Spleen (tissue), 11 donors: ENCODE measurements at regions not wholly inside any gene's neighbourhood (a gene's known extent, or its start where the extent isn't known, plus 50 kb on each side); places are given as distances from the start of the nearest gene placed in this dataset.
"Not testable (repeated sequence)": the region's sequence is repeated elsewhere in the genome, so short reads cannot be mapped to it uniquely, and the experiment has no call there.

Source experiments
- DNase-seq: peaks from one replicate; pipeline ENCODE4 v3.0.0-alpha.2; 2020
- H3K27ac ChIP-seq, 8 donors: fragments of 200-600 bp; sonication (generic) in 7 of 8; 1 replicate in 4 of 8; 2 replicates in 4 of 8; pipeline versions ENCODE4 v1.5.0 to v1.8.0; 2016 to 2021; ENCODE audit warnings: inconsistent platforms in 4 of 8, mild to moderate bottlenecking in 4 of 8, moderate library complexity in 1 of 8
- H3K27me3 ChIP-seq, 7 donors: fragments of 200-600 bp; sonication (generic) in 6 of 7; replicated peaks in 1 of 7; 1 replicate in 4 of 7; 2 replicates in 3 of 7; pipeline versions ENCODE4 v1.5.0 to v1.8.0; 2016 to 2021; ENCODE audit warnings: inconsistent platforms in 3 of 7, mild to moderate bottlenecking in 1 of 7
- H3K36me3 ChIP-seq, 6 donors: fragments of 200-600 bp; sonication (generic) in 5 of 6; 1 replicate in 4 of 6; 2 replicates in 2 of 6; pipeline versions ENCODE4 v1.5.0 to v1.8.0; 2016 to 2021; ENCODE audit warnings: inconsistent platforms in 2 of 6
- H3K4me1 ChIP-seq, 6 donors: fragments of 200-600 bp; sonication (generic) in 5 of 6; 1 replicate in 3 of 6; 2 replicates in 3 of 6; pipeline versions ENCODE4 v1.5.0 to v1.8.0; 2016 to 2021; ENCODE audit warnings: inconsistent platforms in 3 of 6
- H3K4me3 ChIP-seq, 8 donors: fragments of 200-600 bp; sonication (generic) in 7 of 8; 1 replicate in 4 of 8; 2 replicates in 4 of 8; pipeline versions ENCODE4 v1.5.0 to v1.8.0; 2016 to 2021; ENCODE audit warnings: inconsistent platforms in 4 of 8, mild to moderate bottlenecking in 4 of 8, moderate library complexity in 2 of 8
- H3K9me3 ChIP-seq, 8 donors: fragments of 200-600 bp; sonication (generic) in 7 of 8; 1 replicate in 4 of 8; 2 replicates in 4 of 8; pipeline versions ENCODE4 v1.5.0 to v1.8.0; 2016 to 2021; ENCODE audit warnings: inconsistent platforms in 4 of 8
- POLR2A ChIP-seq, 3 donors: fragments of 450-650 bp; IDR thresholded peaks; one replicate each; pipeline ENCODE4 v1.5.1; 2017; ENCODE audit warnings: antibody characterized with exemption in 3 of 3, mild to moderate bottlenecking in 1 of 3
- POLR2AphosphoS5 ChIP-seq, 3 donors: sonication (generic); formaldehyde crosslinking; IDR thresholded peaks; one replicate each; pipeline ENCODE4 v1.5.1; 2017; ENCODE audit warnings: antibody characterized with exemption in 3 of 3
- WGBS, 5 donors: extraction: QIAGEN DNeasy Blood & Tissue Kit in 3 of 5; methylation state at CpG; one replicate each; pipeline versions ENCODE4 v1.1.5 to v1.1.7; 2013 to 2018; 5-methylcytosine and 5-hydroxymethylcytosine counted together
- intact Hi-C: fragments of 100-400 bp; cut with DNase I; formaldehyde crosslinking; loops from one replicate; pipeline ENCODE4 v1.15.0; 2023; ENCODE audit warnings: low total_unique reads
- TF ChIP-seq, protein P1 (sequence below), 11 experiments: fragments of 200-600 bp in 7 of 11; fragments of 450-650 bp in 4 of 11; sonication (generic) in 4 of 11; IDR thresholded peaks in 8 of 11; conservative IDR thresholded peaks in 3 of 11; 1 replicate in 7 of 11; 2 replicates in 4 of 11; pipeline versions ENCODE4 v1.4.0 to v1.8.0; 2016 to 2021; ENCODE audit warnings: antibody characterized with exemption in 11 of 11, inconsistent platforms in 4 of 11, mild to moderate bottlenecking in 1 of 11
- donor health status: healthy with polysubstance abuse.
- donor health status: DM: no; HTN: no; CAD: no; lungs with moderate emphysema.
- donor health status: DM: no; HTN: no; CAD: no.
- donor health status: Bipolar disorder and iron deficiency.
- donor health status: healthy.
- donor health status: DM: no; HTN: no; CAD: no.
- donor health status: DM: yes; HTN: yes; CAD: no.

DNA sequence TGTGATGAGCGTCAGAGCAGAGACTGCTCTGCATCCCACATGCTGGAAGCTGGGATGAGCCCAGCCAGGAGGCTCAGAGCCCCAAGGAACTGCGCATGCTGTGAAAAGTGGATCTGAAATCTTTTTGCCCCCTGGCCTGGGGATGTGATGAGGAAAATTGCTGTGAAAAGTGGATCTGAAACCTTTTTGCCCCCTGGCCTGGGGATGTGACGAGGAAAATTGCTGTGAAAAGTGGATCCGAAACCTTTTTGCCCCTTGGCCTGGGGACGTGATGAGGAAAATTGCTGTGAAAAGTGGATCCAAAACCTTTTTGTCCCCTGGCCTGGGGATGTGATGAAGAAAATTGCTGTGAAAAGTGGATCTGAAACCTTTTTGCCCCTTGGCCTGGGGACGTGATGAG lies 187.9 kb downstream of the BANP start:
- H3K27ac ChIP-seq, intact Hi-C loops, DNase-seq, H3K36me3 ChIP-seq, H3K27me3 ChIP-seq, H3K4me3 ChIP-seq: not testable (repeated sequence)
- 73 to 79% (median 76%) methylated on average over 6 of the region's 6 CpGs for WGBS, 5 donors
- Histone ChIP-seq H3K4me1 (peaks cover 0 to 18% (median 0%) of the 10 kb centered on the region in 6 donors), H3K9me3 (peaks cover 0 to 19% (median 17%) of the 10 kb centered on the region in 8 donors)

DNA sequence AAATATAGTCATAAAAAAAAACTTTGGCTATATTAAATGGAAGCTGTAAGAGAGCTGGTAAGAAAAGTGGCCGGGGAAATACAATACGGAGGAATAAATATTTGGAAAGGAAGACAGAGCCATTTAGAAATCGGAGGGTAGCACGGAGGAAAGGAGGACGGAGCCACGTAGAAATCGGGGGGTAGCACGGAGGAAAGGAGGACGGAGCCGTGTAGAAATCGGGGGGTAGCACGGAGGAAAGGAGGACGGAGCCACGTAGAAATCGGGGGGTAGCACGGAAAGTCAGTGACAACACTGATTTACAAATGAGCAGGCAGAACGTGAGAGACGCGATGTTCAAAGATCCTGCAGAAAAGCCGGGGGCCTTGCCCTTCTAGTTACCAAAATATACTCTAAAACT lies 189.0 kb downstream of the BANP start:
- H3K27me3 ChIP-seq, H3K27ac ChIP-seq, DNase-seq, H3K4me3 ChIP-seq, H3K36me3 ChIP-seq, intact Hi-C loops: not testable (repeated sequence)
- WGBS, 5 donors, result 89 to 95% (median 93%) methylated on average over 20 of the region's 20 CpGs
- Histone ChIP-seq H3K4me1 (peaks cover 0 to 26% (median 0%) of the 10 kb centered on the region in 6 donors), H3K9me3 (peaks cover 0 to 19% (median 17%) of the 10 kb centered on the region in 8 donors)

DNA sequence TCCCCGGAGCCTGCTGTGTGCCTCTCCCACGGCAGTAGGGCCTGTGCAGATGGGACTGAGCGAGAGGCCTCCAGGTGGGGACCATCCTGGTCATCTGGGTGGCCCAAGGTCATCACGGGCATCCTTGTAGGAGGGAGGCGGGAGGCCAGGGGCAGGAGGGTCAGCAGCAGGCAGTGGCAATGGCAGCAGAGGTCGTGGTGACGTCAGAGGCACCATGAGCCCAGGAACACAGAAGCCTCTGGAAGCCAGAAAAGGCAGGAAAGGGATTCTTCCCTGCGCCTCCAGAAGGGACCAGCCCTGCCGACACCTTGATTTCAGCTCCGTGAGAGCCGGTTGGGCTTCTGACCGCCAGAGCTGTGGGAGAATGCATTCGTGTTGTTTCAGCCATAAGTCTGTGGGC lies 190.3 kb downstream of the BANP start:
- H3K36me3 ChIP-seq, result no peaks in the 10 kb centered on the region
- H3K9me3 ChIP-seq, result peaks cover 0 to 19% (median 17%) of the 10 kb centered on the region in 8 donors

DNA sequence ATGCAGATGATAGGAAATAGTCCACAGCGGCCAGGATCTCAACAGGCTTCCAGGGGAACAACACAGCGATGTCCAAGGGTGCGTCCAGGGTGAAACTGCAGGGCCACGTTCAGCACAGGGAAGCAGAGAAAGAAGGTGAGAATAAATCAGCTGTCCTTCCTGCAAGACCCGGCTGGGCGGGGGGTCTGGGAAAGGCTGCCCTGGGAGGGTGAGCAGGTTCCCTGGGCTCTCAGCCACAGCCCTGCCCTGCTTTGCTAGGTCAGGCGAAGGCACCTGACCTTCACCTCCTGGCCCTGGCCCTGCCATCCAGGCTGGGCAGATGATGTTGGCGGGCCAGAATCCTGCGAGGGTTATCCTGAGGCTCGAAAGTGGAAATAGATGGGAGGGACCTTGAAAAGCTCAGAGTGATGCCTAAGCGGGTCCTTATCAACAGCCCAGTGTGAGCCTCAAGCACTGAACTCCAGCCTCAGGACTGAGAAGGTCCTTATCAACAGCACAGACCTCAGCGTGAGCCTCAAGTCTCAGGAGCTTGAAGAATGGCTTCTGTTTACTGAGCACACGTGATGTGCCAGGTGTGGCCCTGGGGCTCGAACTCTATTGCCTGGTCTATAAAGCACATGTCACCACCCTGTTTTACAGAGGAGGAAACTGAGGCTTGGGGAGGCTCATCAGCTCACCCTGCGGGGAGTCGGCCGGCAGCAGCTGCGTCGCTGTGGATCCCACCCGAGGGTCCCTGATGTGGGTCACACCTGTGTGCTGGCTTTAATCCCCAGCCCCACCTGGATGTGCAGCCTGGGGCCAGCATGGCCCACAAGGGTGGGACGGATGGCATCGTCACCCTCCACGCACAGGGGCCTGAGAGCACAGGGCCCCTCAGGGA lies 191.1 kb downstream of the BANP start:
- Histone ChIP-seq H3K4me1 (peaks cover 0 to 29% (median 0%) of the 10 kb centered on the region in 6 donors), H3K9me3 (peaks cover 0 to 19% (median 17%) of the 10 kb centered on the region in 8 donors)
- H3K36me3 ChIP-seq, H3K27me3 ChIP-seq, DNase-seq, H3K27ac ChIP-seq, intact Hi-C loops, H3K4me3 ChIP-seq: not testable (repeated sequence)
- WGBS, 5 donors, result 65 to 91% (median 86%) methylated on average over 13 to 23 of the region's 23 CpGs

More for the DNA sequence above, 190.3 kb downstream of the BANP start:
- Histone ChIP-seq H3K27ac (no peak overlapping the region), H3K27me3 (peaks cover 0 to 3% (median 0%) of the 10 kb centered on the region in 7 donors), H3K4me3 (no peak overlapping the region), H3K4me1 (peaks cover 0 to 29% (median 0%) of the 10 kb centered on the region in 6 donors)
- 80 to 88% (median 82%) methylated on average over 5 to 13 of the region's 13 CpGs for WGBS, 5 donors
- intact Hi-C loops, result no loop called here
- no peak for DNase-seq
- TF ChIP-seq POLR2A (IDR thresholded peaks at IDR 0.05) (no peak), POLR2AphosphoS5 (IDR thresholded peaks at IDR 0.05) (no peak)
- TF ChIP-seq, protein P1, sequence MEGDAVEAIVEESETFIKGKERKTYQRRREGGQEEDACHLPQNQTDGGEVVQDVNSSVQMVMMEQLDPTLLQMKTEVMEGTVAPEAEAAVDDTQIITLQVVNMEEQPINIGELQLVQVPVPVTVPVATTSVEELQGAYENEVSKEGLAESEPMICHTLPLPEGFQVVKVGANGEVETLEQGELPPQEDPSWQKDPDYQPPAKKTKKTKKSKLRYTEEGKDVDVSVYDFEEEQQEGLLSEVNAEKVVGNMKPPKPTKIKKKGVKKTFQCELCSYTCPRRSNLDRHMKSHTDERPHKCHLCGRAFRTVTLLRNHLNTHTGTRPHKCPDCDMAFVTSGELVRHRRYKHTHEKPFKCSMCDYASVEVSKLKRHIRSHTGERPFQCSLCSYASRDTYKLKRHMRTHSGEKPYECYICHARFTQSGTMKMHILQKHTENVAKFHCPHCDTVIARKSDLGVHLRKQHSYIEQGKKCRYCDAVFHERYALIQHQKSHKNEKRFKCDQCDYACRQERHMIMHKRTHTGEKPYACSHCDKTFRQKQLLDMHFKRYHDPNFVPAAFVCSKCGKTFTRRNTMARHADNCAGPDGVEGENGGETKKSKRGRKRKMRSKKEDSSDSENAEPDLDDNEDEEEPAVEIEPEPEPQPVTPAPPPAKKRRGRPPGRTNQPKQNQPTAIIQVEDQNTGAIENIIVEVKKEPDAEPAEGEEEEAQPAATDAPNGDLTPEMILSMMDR (IDR thresholded peaks at IDR 0.05 in 8 of 11, conservative IDR thresholded peaks at IDR 0.05 in 3 of 11), result no peak

DNA sequence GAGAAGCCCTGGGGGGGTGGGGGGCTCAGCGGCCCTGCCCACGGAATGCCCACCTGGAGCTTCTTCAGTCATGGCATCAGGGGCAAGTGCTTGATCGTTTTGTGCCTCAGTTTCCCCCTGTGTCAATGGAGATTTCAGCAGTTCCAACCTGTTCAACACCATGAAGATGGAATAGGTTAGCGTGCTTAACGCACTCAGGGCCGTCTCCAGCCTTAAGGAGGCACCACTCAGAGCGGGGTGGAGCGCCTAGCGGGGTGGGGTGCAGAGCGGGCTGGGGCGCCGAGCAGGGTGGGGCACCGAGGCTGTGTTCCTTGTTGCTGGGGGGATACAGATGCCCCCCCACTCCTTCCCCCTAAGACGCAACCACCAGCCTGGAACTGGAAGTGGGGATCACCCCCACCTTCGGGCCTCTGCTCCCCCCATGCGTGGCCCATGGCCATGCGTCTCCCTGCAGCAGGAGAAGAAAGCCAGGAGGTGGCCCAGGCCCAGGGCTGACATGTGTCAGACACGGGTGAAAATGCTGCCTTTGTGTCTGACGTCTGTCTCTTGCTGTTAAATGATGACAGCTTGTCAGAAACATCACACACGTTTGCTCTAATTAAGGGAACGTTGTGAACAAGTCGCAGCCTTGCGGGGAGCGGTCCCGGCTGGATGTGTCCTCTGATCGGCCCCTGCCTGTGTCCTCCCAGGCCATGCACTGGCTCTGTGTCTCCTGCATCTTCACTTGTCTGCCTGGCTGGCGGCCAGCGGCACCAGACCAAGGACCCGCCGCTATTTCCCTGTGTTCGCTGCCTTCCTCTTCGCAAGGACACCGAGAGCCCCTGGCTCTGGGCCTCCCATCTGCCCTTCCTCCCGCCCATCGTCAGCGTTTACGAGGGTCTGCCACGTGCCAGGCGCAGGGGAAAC lies 192.1 kb downstream of the BANP start:
- Histone ChIP-seq H3K9me3 (peaks cover 0 to 15% (median 14%) of the 10 kb centered on the region in 8 donors), H3K27ac (peak overlapping the region in 6 of 8 donors; percentile 36 to 78 (median 66)), H3K4me1 (peaks cover 0 to 29% (median 0%) of the 10 kb centered on the region in 6 donors)
- TF ChIP-seq POLR2AphosphoS5 (IDR thresholded peaks at IDR 0.05), result peak; percentile 30 to 68 (median 54)
- DNase-seq, H3K27me3 ChIP-seq, H3K36me3 ChIP-seq, intact Hi-C loops, H3K4me3 ChIP-seq: not testable (repeated sequence)
- 60 to 66% (median 62%) methylated on average over 15 to 39 of the region's 39 CpGs for WGBS, 5 donors
